Upper lobe of left lung (tissue), 6 donors: ENCODE measurements at regions not wholly inside any gene's neighbourhood (a gene's known extent, or its start where the extent isn't known, plus 50 kb on each side); places are given as distances from the start of the nearest gene placed in this dataset.

ENCODE experiments used
- ATAC-seq, 2 donors: fragments of 200-7000 bp; cut with Tn5 transposase; one replicate each; pipeline ENCODE4 v1.9.1; 2022; ENCODE audit warnings: mild to moderate bottlenecking in 2 of 2, moderate library complexity in 2 of 2; ENCODE audit not compliant: low FRiP score in 2 of 2
- DNase-seq, 2 donors: peaks; one replicate each; pipeline ENCODE4 v3.0.0-alpha.2; 2019 to 2020
- H3K27ac ChIP-seq, 4 donors: fragments of 200-600 bp; sonication (generic); one replicate each; pipeline ENCODE4 v1.5.1; 2016 to 2019
- H3K27me3 ChIP-seq, 4 donors: fragments of 200-600 bp; sonication (generic); one replicate each; pipeline ENCODE4 v1.5.1; 2017 to 2019
- H3K36me3 ChIP-seq, 4 donors: fragments of 200-600 bp; sonication (generic); one replicate each; pipeline ENCODE4 v1.5.1; 2016 to 2019
- H3K4me1 ChIP-seq, 4 donors: fragments of 200-600 bp; sonication (generic); one replicate each; pipeline ENCODE4 v1.5.1; 2018 to 2019
- H3K4me3 ChIP-seq, 4 donors: fragments of 200-600 bp; sonication (generic); one replicate each; pipeline ENCODE4 v1.5.1; 2017 to 2019; ENCODE audit warnings: mild to moderate bottlenecking in 2 of 4, moderate library complexity in 1 of 4
- H3K9me3 ChIP-seq, 4 donors: fragments of 200-600 bp; sonication (generic); one replicate each; pipeline ENCODE4 v1.5.1; 2018 to 2019
- EP300 ChIP-seq, 4 donors: sonication (generic); formaldehyde crosslinking; IDR thresholded peaks; one replicate each; pipeline ENCODE4 v1.5.1; 2017; ENCODE audit warnings: antibody characterized with exemption in 4 of 4, control low read depth in 2 of 4
- POLR2A ChIP-seq, 4 donors: fragments of 450-650 bp; IDR thresholded peaks; one replicate each; pipeline ENCODE4 v1.5.1; 2016 to 2017; ENCODE audit warnings: antibody characterized with exemption in 4 of 4, mild to moderate bottlenecking in 2 of 4
- POLR2AphosphoS5 ChIP-seq, 2 donors: sonication (generic); formaldehyde crosslinking; IDR thresholded peaks; one replicate each; pipeline ENCODE4 v1.5.1; 2017; ENCODE audit warnings: antibody characterized with exemption in 2 of 2
- WGBS, 2 donors: methylation state at CpG; one replicate each; pipeline ENCODE4 v1.1.5; 2017 to 2018; 5-methylcytosine and 5-hydroxymethylcytosine counted together
- TF ChIP-seq, protein P1 (sequence below), 6 experiments: fragments of 450-650 bp in 4 of 6; fragments of 200-600 bp in 2 of 6; sonication (generic) in 2 of 6; IDR thresholded peaks; one replicate each; pipeline ENCODE4 v1.5.1; 2016 to 2019; ENCODE audit warnings: antibody characterized with exemption in 6 of 6
- donor health status: DM: no; HTN: no; CAD: no; lungs with moderate emphysema.
- donor health status: DM: no; HTN: yes; CAD: no; lungs with severe emphysema.

GRCh38 chr6:26202811-26203583, 115.8 kb downstream of the HFE start:
- H3K4me3 ChIP-seq = no peak overlapping the region
- ATAC-seq = no peak
- H3K4me1 ChIP-seq = peaks cover 7 to 29% (median 10%) of the 10 kb centered on the region in 4 donors
- H3K9me3 ChIP-seq = peaks cover 0 to 4% (median 0%) of the 10 kb centered on the region in 4 donors
- no peak overlapping the region for H3K27ac ChIP-seq
- H3K36me3 ChIP-seq = no peaks in the 10 kb centered on the region
- WGBS, 2 donors = 62 to 75% methylated on average over 8 of the region's 8 CpGs
- H3K27me3 ChIP-seq = no peaks in the 10 kb centered on the region
- TF ChIP-seq POLR2AphosphoS5 (IDR thresholded peaks at IDR 0.05) = no peak
- no peak for TF ChIP-seq POLR2A (IDR thresholded peaks at IDR 0.05)
- TF ChIP-seq, protein P1, sequence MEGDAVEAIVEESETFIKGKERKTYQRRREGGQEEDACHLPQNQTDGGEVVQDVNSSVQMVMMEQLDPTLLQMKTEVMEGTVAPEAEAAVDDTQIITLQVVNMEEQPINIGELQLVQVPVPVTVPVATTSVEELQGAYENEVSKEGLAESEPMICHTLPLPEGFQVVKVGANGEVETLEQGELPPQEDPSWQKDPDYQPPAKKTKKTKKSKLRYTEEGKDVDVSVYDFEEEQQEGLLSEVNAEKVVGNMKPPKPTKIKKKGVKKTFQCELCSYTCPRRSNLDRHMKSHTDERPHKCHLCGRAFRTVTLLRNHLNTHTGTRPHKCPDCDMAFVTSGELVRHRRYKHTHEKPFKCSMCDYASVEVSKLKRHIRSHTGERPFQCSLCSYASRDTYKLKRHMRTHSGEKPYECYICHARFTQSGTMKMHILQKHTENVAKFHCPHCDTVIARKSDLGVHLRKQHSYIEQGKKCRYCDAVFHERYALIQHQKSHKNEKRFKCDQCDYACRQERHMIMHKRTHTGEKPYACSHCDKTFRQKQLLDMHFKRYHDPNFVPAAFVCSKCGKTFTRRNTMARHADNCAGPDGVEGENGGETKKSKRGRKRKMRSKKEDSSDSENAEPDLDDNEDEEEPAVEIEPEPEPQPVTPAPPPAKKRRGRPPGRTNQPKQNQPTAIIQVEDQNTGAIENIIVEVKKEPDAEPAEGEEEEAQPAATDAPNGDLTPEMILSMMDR (IDR thresholded peaks at IDR 0.05) = no peak
- TF ChIP-seq EP300 (IDR thresholded peaks at IDR 0.05) = no peak
- DNase-seq = no peak

DNA sequence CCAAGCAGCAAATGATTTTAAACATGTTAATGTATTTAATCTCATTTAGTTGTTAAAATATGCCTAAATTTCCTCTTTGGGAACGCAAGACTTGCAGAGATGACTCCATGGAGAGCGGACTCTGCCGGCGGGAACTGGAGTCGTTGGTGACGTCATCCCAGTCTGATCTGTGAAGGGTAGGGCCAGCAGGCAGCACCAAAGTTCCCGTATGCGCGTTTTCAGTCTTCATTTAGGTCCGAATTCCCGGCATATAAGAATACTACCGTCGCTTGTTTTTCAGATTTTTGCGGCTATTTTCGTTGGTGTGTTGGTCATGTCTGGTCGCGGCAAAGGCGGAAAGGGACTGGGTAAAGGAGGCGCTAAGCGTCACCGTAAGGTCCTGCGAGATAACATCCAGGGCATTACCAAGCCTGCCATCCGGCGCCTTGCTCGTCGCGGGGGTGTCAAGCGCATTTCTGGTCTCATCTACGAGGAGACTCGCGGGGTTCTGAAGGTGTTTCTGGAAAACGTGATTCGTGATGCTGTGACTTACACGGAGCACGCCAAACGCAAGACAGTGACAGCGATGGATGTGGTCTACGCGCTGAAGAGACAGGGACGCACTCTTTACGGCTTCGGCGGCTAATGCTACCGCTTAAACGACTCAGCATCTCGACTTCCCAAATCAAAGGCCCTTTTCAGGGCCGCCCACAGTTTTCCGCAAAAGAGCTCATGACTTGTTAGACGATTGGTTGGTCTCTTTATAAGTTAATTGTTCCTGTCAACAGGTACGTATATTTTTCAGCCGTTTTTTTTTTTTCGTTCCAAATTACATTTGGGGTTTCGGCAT, 117.3 kb downstream of the HFE start:
- ATAC-seq (peak; percentile 92 to 94), DNase-seq (peak; percentile 82 to 95)
- H3K4me1 ChIP-seq = peaks cover 7 to 29% (median 10%) of the 10 kb centered on the region in 4 donors
- no peaks in the 10 kb centered on the region for H3K36me3 ChIP-seq
- peak overlapping the region; percentile 51 to 70 (median 59) for H3K4me3 ChIP-seq
- no peaks in the 10 kb centered on the region for H3K9me3 ChIP-seq
- H3K27me3 ChIP-seq = no peaks in the 10 kb centered on the region
- 1% methylated on average over 51 to 53 of the region's 53 CpGs for WGBS, 2 donors
- H3K27ac ChIP-seq = peak overlapping the region; percentile 91 to 99 (median 97)
- TF ChIP-seq POLR2AphosphoS5 (IDR thresholded peaks at IDR 0.05) (peak; percentile 93 to 94), EP300 (IDR thresholded peaks at IDR 0.05) (peak in 2 of 4 donors; percentile 2 to 82), POLR2A (IDR thresholded peaks at IDR 0.05) (peak in 3 of 4 donors; percentile 79 to 98 (median 95))
- TF ChIP-seq, protein P1 (IDR thresholded peaks at IDR 0.05) = peak in 2 of 6 experiments; percentile 13 to 34

DNA sequence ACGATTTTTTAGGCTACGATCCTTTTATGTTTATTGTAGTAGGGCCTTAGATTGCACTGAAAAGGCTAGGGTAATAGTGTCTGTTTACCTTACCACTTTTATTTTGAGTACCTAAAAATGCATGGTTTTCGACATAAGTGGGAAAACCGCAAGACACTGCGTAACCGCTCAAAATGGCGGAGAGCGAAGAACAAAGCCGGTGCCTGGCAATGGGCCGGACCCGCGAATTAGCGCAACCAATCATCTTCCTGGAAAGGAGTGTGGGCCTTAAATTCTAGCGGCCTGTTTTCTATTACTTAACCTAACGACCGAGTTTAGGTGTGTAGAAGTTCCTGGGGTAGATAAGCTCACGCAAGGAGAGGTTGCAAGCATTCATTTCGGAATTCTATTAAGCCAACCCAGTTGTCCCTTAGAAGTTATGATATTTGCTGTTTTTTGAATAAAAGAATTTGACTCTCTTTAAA, 118.0 kb downstream of the HFE start:
- DNase-seq (peak in 1 of 2 donors; percentile 84), ATAC-seq (peak; percentile 83 to 89)
- peak overlapping the region; percentile 51 to 70 (median 59) for H3K4me3 ChIP-seq
- WGBS, 2 donors = 0 to 1% methylated on average over 18 of the region's 18 CpGs
- peak overlapping the region; percentile 91 to 99 (median 97) for H3K27ac ChIP-seq
- H3K4me1 ChIP-seq = peaks cover 5 to 22% (median 6%) of the 10 kb centered on the region in 4 donors
- no peaks in the 10 kb centered on the region for H3K36me3 ChIP-seq
- no peaks in the 10 kb centered on the region for H3K27me3 ChIP-seq
- no peaks in the 10 kb centered on the region for H3K9me3 ChIP-seq
- TF ChIP-seq, protein P1 (IDR thresholded peaks at IDR 0.05) = no peak
- TF ChIP-seq POLR2A (IDR thresholded peaks at IDR 0.05) (peak in 3 of 4 donors; percentile 28 to 44 (median 41)), POLR2AphosphoS5 (IDR thresholded peaks at IDR 0.05) (peak; percentile 36 to 59)

DNA sequence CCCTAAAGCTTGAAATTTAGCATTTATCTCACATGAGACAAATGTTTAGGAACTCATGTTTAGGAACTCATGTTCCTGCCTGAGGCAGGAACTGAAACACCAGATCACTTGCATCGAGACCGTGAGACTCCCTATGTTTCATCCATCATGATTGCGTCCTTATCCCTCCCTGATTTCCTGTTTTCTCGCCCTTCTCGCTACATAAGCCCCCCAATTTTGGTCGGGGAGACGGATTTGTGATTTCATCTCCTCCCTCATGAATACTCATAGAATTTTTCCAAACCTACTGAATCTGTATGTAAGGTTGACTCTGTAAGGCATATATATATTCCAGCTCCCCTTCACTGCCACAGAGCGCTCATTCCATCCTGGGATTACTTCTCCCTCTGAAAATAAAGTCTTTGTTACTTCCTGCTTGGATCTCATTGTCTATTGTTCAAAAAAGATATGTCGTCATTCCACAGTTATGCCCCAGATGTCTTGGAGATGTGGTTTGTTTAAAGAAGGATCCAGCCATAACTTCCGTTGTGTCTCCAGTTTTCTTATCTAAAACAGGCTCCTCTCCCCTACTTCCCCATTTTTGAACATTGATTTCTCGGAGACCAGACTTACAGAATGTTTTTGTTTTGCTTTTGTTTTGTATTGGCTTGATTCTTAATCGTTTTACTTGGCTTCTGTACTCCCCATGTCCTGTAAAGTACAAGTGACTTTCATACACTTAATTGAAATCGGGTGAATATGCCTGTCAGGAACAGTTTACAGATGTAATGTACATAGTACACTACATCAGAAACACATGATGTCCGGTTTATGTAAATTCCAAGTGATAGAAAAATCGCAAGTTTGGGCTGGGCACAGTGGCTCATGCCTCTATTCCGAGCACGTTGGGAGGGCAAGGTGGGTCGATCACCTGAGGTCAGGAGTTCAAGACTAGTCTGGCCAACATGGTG, 118.7 kb downstream of the HFE start:
- no peaks in the 10 kb centered on the region for H3K9me3 ChIP-seq
- H3K4me1 ChIP-seq = peaks cover 5 to 21% (median 6%) of the 10 kb centered on the region in 4 donors
- peak overlapping the region; percentile 91 to 99 (median 97) for H3K27ac ChIP-seq
- peak in 1 of 2 donors; percentile 54 for ATAC-seq
- peak overlapping the region in 3 of 4 donors; percentile 54 to 70 (median 64) for H3K4me3 ChIP-seq
- no peaks in the 10 kb centered on the region for H3K36me3 ChIP-seq
- DNase-seq = no peak
- 2% methylated on average over 18 of the region's 18 CpGs for WGBS, 2 donors
- no peaks in the 10 kb centered on the region for H3K27me3 ChIP-seq
- TF ChIP-seq EP300 (IDR thresholded peaks at IDR 0.05) (peak in 1 of 4 donors; percentile 77), POLR2AphosphoS5 (IDR thresholded peaks at IDR 0.05) (peak in 1 of 2 donors; percentile 16), POLR2A (IDR thresholded peaks at IDR 0.05) (peak in 2 of 4 donors; percentile 3 to 46)
- TF ChIP-seq, protein P1 (IDR thresholded peaks at IDR 0.05) = peak in 1 of 6 experiments; percentile 9
